ENCODE measurements at regions not wholly inside any gene's neighbourhood (a gene's known extent, or its start where the extent isn't known, plus 50 kb on each side); places are given as distances from the start of the nearest gene placed in this dataset.

- no peak for DNase-seq (ENCODE audit: low read depth)
- TF ChIP-seq CTCF (conservative IDR thresholded peaks at IDR 0.05; ENCODE audit: low read length): no peak
- no peak overlapping the region for H3K4me3 ChIP-seq (ENCODE audit: low read length)
Observed at GRCh38 chr1:104064399-104064798, 314.7 kb downstream of the AMY1C start.

- DNase-seq (ENCODE audit: low read depth): no peak
- TF ChIP-seq CTCF (conservative IDR thresholded peaks at IDR 0.05; ENCODE audit: low read length): no peak
- H3K4me3 ChIP-seq (ENCODE audit: low read length): no peak overlapping the region
Observed at GRCh38 chr1:104072915-104073371, 323.2 kb downstream of the AMY1C start.

GRCh38 chr1:104073463-104073902 is 323.8 kb downstream of the AMY1C start:
- DNase-seq (ENCODE audit: low read depth): no peak
- TF ChIP-seq CTCF (conservative IDR thresholded peaks at IDR 0.05; ENCODE audit: low read length): no peak
- H3K4me3 ChIP-seq (ENCODE audit: low read length): no peak overlapping the region

GRCh38 chr1:104082221-104082620 is 332.5 kb downstream of the AMY1C start:
- no peak for TF ChIP-seq CTCF (conservative IDR thresholded peaks at IDR 0.05; ENCODE audit: low read length)
- H3K4me3 ChIP-seq (ENCODE audit: low read length): no peak overlapping the region
- DNase-seq (ENCODE audit: low read depth): no peak

- H3K4me3 ChIP-seq (ENCODE audit: low read length): no peak overlapping the region
- no peak for DNase-seq (ENCODE audit: low read depth)
- TF ChIP-seq CTCF (conservative IDR thresholded peaks at IDR 0.05; ENCODE audit: low read length): no peak
Observed at GRCh38 chr1:104084380-104084779, 334.7 kb downstream of the AMY1C start.

- no peak overlapping the region for H3K4me3 ChIP-seq (ENCODE audit: low read length)
- TF ChIP-seq CTCF (conservative IDR thresholded peaks at IDR 0.05; ENCODE audit: low read length): no peak
- DNase-seq (ENCODE audit: low read depth): no peak
Observed at GRCh38 chr1:104092698-104093097, 343.0 kb downstream of the AMY1C start.

- no peak for DNase-seq (ENCODE audit: low read depth)
- no peak for TF ChIP-seq CTCF (conservative IDR thresholded peaks at IDR 0.05; ENCODE audit: low read length)
- H3K4me3 ChIP-seq (ENCODE audit: low read length): no peak overlapping the region
Observed at GRCh38 chr1:104098837-104099236, 349.1 kb downstream of the AMY1C start.
